ENCODE measurements at regions not wholly inside any gene's neighbourhood (a gene's known extent, or its start where the extent isn't known, plus 50 kb on each side); places are given as distances from the start of the nearest gene placed in this dataset.
A peak's percentile ranks its signal among the peaks of the same experiment; 100 is the strongest.
"Not testable (repeated sequence)": the region's sequence is repeated elsewhere in the genome, so short reads cannot be mapped to it uniquely, and the experiment has no call there.

- no peak for DNase-seq
Observed at GRCh38 chr21:35382696-35383095, 333.6 kb upstream of the RUNX1 start.

GRCh38 chr21:35381743-35382310 lies 332.7 kb upstream of the RUNX1 start:
- no peak for DNase-seq

- DNase-seq: not testable (repeated sequence)
Observed at GRCh38 chr21:35380304-35380703, 331.2 kb upstream of the RUNX1 start.

DNA sequence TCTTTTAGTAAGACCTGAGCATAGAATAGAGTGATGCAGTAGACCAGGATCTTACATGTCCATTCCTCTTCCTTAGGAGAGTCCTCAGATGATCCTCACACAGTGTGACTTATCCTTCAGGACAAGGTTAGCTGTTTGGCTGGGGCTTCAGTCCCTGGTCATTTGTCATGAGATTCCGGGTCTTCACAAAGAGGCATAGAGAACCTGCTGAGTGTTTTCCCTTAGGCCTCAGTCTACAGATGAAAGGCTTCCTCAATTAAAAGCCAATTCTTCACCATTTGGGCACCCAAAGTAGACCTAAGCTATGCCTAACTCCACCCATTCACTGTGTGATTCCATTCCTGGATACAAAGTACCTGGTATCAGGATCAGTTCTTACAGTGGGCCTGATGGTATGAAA lies 329.8 kb upstream of the RUNX1 start:
- DNase-seq: no peak

GRCh38 chr21:35377505-35378090 lies 328.5 kb upstream of the RUNX1 start:
- no peak for DNase-seq

DNA sequence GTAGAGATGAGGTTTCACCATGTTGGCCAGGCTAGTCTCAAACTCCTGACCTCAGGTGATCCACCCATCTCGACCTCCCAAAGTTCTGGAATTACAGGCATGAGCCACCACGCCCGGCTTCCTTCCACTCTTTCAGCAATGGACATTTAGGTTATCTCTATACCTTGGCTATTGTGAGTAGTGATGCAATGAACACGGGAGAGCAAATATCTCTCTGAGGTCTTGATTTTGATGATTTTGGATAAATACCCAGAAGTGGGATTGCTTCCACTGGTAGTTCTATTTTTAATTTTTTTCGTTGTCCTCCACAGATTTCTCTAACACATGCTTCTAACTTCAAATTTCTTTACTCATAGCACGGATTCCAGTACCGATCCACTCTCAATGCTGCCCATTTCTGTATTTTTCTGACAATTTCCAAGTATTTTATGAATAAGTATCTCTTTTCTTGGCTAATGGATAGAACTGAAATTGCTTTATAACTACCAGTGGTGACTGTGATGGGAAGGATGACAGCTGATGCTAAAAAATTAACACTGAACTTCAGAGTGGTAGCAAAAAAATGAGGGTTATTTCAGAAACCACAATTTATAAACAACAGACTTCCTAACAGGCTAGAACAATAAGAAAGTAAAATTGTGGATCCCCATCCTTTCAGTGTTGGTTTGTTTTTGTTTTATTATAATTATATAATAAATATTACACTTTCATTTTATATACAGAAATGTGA lies 327.5 kb upstream of the RUNX1 start:
- no peak for DNase-seq

- DNase-seq: no peak
Observed at GRCh38 chr21:35375115-35375514, 326.0 kb upstream of the RUNX1 start.

DNA sequence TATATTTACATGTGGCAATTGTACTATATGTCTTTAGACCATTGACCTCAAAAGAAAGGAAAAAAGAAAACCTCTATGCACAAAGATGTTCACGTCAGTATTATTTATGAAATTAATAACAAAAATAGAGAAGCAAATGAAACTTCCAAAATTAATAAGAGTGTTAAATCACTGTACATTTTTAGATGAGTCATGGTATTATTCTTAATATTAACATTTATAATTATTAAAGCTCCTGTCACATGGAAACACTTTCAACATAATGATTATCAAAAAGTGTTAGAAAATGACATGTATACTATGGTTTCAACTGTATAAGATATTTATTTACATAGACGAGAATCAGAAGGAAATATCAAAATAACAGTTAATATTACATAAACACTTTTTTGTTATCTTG lies 324.9 kb upstream of the RUNX1 start:
- no peak for DNase-seq

GRCh38 chr21:35372201-35372600 lies 323.1 kb upstream of the RUNX1 start:
- DNase-seq: no peak

DNA sequence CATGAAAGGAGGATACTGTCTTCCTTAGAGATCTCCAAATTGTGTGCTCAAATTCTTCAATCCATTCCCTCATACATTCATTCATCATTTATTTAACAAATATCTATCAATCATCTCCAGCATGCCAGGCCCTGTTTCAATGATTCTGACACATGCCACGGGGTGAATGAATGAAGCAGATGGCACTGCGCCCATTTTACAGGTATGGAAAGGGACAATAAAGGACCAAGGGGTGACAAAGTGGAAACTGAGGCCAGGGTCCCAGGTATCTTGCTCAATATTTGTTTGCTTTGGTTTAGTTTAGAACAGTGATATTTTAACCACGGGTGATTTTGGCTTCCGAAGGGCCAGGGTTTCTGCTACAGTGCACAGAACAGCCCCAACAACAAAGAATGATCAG lies 321.6 kb upstream of the RUNX1 start:
- no peak for DNase-seq

- no peak for DNase-seq
Observed at GRCh38 chr21:35370071-35370470, 321.0 kb upstream of the RUNX1 start.

DNA sequence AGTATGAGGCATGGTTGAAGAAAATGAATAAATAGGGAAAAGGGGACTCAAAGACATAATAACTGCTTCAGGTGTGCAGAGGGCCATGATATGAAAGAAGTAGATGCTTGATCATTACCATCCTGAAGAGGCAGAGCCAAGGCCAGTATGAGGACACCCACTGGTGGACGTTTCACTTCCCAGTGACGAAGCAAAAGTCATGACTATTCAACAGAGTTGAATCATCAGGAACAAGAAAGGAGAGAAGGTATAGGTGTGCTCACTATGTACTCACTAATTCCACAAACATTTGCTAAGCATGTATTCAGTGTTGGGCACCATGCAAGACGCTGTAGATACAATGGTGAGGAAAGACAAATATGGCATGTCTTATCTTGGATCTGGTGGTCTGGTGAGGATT lies 319.2 kb upstream of the RUNX1 start:
- DNase-seq: no peak

DNA sequence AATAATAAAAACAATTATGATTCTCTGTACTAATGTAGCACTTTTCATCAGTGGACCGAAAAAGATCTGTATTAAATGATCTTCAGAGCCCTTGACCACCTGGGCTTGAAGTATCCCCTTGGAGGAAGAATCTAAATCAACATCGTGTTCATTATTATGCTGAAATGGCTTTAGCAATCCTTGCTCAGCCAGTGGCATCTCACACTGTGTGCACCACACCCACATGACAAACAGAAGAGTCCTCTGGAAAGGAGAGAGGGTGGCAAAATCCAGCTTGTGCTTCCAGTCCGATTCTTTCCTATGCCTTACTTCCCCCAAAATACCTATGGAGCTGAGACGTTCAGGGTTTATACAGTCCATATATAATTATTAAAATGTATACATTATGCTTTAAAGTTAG lies 318.5 kb upstream of the RUNX1 start:
- DNase-seq: no peak

DNA sequence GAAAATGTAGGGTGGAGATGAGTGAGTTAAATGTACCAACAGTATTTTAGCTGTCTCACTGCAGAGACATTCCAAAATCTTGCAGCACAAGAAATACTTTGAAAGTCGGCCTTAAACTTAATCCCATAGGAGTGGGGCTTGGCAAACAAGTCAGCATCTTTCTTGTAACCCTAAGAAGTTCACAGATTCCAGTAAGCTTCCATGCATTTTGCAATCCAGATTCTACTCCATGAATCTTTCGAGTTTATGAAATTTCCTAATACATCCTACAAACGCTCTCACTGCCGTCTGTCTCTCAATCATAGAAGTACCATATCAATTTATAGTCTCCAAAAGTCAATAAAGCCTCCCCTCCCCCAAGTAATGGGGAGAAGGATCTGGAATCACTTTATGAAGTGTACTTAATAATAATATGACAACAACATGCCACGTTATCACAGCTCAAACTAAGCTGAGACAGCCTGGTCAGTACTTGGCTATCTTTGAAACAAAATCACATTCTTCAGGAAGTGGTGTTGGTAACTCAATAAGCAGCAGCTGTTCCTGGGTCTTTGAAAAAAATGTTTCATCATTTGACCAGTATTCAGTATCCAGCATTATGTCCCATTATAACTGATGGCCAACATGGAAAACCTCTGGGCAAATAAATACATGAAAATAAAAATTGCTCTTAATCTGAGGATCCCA lies 317.4 kb upstream of the RUNX1 start:
- no peak for DNase-seq

DNA sequence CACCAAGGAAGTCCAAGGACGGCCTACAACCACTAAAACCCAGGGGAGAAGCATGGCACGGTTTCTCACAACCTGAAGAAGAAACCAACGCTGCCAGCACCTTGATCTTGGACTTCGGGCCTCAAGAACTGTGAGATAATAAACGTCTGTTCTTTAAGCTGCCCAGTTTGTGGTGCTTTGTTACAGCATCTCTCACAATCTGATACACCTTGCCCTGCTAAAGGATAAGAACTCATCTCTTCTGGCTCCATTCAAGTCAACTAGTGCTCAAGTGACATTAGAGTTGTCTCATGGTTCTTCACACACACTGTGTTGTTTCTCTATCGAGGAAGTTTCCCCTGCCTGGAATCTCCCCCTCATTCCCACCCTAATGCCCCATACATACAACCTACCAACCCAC lies 314.4 kb upstream of the RUNX1 start:
- DNase-seq: no peak

- no peak for DNase-seq
Observed at GRCh38 chr21:35361988-35362387, 312.9 kb upstream of the RUNX1 start.

DNA sequence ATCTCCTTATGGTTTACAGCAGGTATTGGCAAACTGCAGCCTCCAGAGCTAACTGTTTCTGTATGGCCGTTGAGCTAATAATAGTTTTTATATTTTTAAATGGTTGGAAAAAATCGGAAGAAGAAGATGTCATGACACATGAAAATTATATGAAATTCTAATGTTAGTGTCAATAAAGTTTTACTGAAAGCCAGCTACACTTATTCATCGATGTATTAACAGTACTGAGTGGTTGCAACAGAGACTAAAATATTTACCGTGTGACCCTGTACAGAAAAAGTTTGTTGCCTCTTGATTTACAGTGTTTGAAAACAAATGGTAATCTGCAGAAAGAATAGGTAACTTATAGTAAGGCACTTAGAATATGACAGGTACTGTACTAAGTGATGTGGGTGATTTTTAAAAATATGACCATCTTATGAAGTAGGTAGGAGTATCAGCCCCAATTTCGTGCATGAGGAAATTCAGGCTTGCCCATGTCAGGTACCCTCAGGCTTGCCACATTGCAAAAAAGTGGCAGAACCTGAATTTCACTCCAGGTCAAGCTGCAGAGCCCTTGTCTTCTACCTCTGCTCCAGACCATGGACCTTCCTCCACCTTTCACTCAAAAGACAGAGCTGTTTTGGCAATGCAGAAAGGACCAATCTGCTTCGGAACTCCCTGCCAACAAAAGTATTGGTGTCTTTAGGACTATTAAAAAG lies 311.9 kb upstream of the RUNX1 start:
- DNase-seq: no peak

DNA sequence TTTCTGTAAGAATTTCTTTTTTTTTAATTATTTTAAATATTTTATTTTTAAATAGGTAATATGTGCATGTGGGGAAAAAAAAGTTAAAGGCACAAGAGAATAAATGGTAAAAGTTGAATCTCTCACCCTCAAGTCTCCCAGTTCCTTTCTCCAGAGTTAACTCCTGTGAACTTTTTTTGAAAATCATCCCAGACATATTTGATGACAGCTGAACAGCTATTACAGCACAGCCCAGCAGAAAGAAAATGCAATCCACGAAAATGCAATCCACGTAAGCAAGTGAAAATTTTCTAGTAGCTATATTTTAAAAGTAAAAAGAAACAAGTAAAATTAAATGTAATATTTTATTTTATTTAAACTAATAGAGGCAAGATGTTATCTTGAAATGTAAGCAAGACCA lies 310.0 kb upstream of the RUNX1 start:
- no peak for DNase-seq

DNA sequence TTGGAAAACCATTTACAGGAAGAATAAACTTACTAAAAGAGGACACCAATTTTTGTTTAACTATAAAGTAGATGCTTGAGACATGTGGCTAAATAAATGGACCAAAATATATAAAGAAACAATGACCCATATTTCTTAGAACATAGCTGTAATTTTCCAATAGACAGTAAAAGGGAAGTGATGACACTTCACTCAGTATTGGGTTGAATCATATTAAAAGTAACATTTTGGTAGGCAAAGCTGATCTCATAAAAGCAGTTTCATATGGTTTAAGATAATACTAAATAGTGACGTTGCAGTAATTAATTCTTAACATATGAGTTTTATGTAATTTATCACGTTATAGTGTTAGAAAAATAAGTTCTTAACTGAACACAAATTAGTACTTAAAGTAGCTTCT lies 308.9 kb upstream of the RUNX1 start:
- DNase-seq: peak; percentile 49

DNA sequence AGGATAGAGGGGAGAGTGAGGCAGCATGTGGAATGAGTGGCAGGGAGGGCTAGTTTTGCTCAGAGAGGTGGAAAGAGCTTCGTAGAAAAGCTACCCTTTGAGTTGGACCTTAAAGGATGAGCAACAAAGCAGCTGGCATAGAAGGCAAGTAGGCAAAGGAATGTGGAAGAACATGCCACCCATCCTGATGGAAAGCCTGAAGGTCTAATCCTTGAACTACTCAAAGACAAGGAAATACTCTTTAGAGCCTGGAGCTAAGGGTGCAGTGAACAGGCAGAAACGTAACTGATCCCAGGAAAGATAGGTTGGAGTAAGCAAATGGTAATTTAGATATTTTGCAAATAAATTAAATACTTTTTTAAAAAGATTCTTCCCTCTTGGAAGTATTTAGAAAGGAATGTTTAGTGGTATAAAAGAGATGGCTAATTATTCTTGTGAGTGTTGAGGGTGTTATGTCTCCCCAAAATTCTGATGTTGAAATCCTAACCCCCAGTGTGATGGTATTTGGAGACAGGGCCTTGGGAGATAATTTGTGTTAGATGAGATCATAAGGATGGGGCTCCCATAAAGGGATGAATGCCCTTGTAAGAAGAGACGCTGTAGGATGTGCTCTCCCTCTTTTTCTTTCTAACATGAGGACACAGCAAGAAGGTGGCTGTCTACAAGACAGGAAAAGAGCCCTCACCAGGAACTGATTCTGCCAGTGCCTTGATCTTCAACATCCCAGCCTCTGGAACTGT lies 308.1 kb upstream of the RUNX1 start:
- no peak for DNase-seq

- no peak for DNase-seq
Observed at GRCh38 chr21:35354078-35354477, 305.0 kb upstream of the RUNX1 start.

GRCh38 chr21:35352793-35353192 lies 303.7 kb upstream of the RUNX1 start:
- no peak for DNase-seq
